IPS DF 4.7 (cell line): ENCODE measurements at regions not wholly inside any gene's neighbourhood (a gene's known extent, or its start where the extent isn't known, plus 50 kb on each side); places are given as distances from the start of the nearest gene placed in this dataset.

Experiments
- DNase-seq: peaks from one replicate; pipeline ENCODE4 v3.0.0-alpha.2; 2013; ENCODE audit warnings: low spot score; ENCODE audit errors: extremely low read depth

DNA sequence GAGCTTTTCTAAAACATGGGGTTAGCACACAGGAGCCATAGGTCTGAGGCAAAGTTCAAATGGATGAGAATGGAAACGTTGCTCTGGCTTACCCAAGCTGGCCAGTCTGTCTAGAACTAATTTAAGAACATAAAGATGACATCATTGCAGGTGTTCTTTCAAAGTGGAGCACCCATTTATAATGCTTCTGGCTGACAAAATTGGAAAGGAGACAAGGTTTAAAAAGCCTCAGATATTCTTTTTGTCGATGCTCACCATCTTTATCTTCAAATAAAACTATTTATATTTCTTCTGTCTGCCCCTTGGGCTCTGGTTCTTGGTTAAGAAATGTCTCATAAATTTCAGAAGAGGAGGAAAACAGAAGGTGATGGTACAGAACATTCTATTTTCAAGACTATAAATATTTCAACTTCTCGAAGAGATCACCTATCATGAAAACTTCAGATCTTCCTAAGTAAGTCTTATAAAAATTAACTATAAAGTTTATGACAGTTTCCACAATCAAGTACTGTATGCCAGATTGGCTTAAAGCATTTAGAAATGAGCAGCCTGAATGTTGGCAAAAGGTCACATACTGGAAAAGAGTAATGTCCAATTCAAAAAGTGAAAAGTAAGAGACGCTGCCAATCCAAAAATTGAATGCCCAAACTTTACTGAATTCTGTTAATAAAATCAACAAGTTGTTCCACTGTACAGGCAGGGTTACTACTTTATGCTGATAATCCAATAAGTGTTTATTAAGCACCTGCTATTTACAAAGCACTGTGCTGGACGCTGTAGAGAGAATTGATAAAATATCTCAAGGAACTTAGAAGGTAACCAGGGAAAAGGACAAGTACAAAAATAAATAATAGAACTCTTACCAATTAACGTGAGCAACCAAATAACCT lies 92.0 kb downstream of the ETS2 start:
- DNase-seq: no peak

DNA sequence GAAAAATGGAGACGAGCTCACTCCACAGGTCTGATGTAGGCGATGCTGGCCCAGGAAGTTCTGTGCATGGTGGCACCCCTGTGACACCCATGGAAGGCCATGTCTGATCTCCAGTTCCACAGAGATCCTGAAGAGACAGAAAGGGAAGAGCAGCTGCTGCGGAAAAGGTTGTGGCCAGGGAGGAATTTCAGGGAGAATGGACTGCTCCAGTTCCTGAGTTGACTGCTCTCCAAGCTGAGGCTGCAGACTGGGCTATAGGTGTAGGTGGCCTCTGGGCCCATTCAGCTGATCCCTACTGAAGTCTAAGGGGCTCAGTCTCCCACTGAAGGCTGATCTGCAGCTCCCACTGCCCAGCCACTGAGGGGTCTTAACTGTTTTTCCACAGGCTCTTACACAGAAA lies 89.2 kb downstream of the ETS2 start:
- no peak for DNase-seq

DNA sequence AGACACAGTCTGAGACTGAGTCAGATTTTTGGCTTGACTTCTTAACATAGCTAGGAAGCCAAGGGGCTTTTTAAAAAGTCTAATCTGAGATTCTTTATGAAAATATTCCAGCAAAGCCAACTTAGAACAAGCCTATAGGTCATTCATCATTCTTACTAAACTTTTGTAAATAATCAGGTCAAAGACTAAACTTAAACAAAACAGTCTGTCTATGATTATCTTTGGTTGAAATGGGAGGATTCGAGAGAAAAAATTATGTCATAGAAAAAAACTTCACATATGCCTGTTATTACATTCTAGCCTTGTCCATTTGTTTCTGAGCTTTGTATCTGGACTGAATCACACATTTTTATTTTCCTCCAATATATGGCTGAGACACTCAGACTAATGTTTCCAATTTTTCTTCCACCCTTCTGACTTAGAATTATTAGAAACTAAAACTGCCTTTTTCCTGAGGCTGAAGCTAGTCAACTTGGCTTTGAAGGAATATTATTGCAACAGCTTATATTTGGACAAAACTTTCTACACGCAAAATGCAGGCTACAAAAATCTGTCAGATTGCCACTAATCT lies 83.3 kb downstream of the ETS2 start:
- no peak for DNase-seq

DNA sequence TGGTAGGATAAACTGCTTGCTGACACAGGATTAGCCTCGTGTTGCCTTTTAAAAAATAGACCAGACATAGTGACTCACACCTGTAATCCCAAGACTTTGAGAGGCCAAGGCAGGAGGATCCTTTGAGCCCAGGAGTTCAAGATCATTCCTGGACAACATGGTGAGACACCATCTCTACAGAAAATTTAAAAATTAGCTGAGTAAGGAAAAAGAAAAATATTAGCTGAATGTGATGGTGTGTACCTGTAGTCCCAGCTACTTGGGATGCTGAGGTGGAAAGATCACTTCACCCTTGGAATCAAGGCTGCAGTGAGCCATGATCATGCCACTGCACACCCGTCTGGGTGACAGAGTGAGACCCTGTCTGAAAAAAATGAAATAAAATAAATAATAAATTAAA lies 82.0 kb downstream of the ETS2 start:
- DNase-seq: no peak

DNA sequence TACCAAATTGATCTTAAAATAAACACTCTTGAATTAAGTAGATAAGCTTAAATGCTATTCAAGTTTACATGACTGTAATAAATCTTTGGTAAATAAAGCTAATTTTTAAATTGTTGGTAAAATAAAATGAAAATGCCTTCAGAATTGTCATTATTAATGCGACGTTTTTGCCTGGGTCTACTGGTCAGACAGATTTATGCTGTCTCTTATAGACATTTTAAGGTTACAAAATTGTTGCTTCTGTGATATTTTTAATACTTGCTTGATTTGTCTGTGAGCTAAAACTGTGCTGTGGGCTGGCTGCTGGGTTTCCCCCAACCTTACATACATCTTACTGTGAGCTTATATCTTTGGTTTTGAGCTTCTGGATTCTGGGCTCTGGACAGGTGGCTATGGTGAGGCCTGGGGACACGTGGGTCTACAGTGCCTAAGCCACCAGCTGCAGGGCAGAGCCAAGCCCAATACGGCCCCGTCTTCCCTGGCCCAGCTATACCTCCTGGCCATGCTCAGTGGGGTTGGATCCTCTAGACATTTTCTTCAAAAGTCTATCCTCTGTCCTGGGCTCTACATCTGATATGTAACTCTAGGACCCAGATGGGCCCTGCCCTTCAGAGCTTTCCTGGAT lies 81.4 kb downstream of the ETS2 start:
- no peak for DNase-seq

DNA sequence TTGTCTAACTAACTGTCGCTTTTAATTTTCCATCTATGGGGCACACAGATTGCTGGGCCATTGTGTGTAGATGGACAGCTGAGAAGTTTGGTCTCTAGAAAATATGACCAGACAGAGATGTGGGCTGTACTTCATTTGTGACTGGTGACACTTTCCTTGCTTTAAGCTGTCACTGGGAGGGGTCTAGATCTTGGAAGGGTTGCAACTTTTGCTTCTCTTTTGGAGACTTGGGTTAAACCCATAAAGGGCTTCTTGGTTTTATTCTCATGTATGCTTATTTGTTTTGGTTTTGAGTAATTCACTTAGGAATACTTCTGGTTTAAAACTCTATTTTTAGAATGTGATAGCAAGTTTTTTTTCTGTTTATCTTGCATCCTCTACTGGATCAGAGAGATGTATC lies 80.2 kb downstream of the ETS2 start:
- no peak for DNase-seq

DNA sequence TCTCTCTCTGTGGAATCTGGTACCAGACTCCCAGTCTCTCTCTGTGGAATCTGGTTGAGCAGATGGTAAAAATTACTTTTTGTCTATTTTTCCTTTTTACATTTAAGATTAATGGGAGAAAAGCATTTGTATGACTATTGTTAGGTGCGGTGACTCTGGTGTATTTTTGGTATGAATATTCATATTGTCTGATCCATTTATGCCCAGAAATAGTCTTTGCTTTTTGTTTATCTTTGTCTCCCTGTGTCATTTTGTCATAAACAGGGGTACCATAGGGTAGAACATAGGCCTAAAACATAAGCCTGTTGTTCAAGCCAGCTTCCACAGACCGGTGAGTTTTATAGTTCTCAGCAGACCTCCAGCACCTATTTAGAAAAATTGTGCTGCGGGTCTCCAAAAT lies 78.7 kb downstream of the ETS2 start:
- no peak for DNase-seq

DNA sequence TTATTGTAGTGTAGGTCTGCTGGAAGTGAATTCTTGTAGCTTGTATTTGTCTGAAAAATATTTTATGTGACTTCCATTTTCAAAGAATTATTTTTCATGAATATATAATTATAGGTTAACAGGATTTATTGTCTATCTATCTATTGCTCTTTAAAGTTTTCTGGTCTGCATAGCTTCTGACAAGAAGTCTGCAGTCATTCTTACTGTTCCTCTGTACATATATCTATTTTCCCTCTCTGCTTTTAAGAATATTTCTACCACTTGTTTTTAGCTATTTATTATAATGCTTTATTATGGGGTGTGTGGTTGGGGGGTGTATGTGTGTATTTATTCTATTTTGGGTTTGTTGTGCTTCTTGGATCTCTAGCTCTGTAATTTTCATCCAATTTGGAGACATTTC lies 77.4 kb downstream of the ETS2 start:
- no peak for DNase-seq

DNA sequence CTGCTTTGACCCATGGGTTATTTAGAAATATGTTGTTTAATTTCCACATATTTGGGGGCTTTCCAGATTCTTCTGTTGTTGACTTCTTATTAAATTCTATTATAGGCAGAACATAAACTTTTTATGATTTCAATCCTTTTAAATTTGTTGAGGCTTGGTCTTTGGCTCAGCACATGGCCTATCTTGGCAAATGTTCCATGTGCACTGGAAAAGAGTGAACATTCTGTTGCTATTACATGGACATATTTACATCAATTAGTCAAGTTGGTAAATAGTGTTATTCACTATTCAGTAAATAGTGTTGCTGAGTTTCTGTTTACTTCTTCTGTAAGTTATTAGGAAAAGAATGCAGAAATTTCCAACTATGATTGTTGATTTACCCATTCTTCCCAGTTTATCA lies 75.4 kb downstream of the ETS2 start:
- no peak for DNase-seq

DNA sequence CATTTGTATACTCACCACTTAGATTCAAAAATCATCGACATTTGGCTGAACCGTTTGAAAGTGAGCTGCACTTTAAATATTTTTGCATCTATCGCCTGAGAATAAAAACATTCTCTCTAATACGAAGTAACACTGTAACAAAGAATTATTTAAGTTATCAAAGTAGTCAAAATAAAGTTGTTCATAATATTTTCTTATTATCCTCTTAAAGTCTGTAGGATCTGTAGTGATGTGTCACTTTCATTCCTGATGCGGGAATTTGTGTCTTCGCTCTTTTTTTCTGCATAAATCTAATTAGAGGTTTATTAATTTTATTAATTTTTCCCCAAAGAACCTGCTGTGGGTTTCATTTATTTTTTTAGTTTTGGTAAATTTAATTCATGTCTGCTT lies 74.8 kb downstream of the ETS2 start:
- no peak for DNase-seq

DNA sequence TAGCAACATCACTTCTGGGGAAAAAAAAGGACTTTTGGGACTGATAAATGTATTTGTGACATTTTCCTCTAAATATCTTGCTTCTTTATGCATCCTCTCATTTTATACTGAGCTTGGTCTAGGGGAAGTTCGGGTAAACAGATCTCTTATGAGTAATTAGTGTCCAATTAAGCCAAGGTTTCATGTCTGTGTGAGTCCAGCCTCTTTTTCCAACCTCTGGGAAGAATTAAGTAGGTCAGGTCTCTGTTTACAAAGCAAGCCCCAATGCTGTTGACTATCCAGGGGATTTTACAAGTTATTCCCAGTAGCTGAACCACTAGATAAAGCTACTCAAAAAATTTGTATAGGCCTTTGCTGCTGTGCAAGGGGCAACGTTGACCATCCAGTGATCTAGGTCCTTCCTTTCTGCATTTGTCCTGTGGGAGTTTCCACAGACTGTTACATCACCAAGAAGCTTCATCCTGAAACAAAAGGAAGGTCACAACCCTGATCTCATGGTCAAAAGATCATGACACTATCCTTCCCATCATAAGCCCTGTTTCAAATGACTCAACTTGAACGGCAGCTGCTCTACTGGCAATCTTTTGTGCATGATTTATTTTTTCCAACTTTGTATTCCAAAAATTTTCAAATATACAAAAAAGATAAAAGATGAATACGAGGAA lies 74.3 kb downstream of the ETS2 start:
- DNase-seq: no peak

DNA sequence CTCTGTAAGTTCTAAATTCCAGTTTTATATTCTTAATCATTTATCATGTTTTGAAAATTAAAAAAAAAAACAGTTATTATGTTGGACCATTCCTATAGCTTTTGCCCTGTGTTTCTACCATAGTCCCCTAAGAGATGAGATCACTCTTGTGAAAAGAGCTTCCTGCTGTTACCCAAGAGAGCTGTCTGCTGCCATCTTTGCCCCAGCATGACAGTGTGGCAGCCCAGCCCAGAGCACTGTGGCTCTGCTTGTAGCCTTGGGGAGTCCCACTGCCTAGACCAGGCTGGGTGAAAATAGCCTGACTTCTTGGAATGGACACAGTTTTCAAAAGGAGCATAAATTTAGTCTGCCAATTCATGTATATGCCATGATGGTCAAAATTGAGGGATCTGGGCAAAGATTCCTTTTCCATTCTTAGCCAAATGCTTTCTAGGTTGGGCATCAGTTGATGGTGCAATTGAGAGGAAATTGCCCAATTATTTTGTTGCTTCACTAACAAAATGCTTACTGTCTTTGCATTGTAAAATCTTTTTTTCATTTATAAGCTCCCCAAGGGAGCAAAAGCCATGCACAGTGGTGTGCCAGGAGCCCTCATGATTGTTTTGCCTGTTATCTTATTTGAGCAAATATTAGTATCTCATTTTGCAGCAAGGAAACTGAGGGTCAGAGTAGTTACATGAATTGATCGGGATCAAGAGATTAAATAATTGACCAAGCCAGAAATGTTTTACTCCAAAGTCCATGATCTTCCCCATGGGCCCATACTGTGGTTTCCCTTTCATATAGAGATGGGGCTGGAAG lies 72.8 kb downstream of the ETS2 start:
- no peak for DNase-seq

DNA sequence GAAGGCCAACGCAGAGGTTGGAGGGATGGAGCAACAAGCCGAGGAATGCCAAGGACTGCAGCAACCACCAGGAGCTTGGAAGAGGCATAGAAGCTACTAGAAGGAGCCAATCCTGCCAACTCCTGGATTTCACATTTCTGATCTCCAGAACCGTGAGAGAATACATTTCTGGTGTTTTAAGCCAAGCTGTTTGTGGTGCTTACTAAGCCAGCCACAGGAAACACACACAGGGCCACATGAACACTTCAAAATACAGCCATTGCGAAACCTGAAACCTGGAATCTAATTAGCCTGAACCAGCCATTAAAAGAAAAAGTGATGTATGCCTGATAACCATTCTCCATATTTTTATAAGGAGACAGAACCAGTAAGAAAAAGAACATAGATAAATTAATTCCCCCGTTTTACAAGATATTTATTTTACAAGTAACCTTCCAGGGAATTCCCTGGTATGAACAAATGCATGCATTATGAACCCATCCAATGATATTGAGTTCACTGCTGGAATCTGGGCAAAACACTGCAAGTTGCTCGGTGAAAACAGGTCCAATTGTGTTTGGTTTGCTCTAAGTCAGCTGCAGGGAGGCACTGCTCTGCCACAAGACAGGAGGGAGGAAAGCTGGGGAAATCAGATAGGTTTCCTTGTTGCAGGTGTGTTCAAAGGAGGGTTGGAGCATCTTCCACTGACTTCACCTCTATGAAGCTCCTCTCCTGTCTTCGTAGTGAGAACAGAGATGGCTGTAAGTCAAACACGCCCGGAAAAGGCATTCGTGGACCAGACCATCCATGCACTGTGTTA lies 70.2 kb downstream of the ETS2 start:
- no peak for DNase-seq
